DOHH2 (cell line): ENCODE measurements at regions not wholly inside any gene's neighbourhood (a gene's known extent, or its start where the extent isn't known, plus 50 kb on each side); places are given as distances from the start of the nearest gene placed in this dataset.

ENCODE experiments used
- H3F3A ChIP-seq: fragments of 200-600 bp; sonication (generic), shearing (Covaris generic); 2 replicates; pipeline ENCODE4 v1.6.0; 2016; ENCODE audit warnings: antibody characterized with exemption, mild to moderate bottlenecking; ENCODE audit not compliant: control insufficient read depth, insufficient read depth
- H3K27ac ChIP-seq: fragments of 200-600 bp; sonication (generic); 2 replicates; pipeline ENCODE4 v1.5.1; 2014; ENCODE audit warnings: low read depth, mild to moderate bottlenecking, low read length, moderate library complexity
- H3K27me3 ChIP-seq: fragments of 200-600 bp; sonication (generic); 2 replicates; pipeline ENCODE4 v1.6.1; 2014; ENCODE audit warnings: mild to moderate bottlenecking, low read length, mixed read lengths; ENCODE audit not compliant: control insufficient read depth
- H3K36me3 ChIP-seq: fragments of 200-600 bp; sonication (generic); 2 replicates; pipeline ENCODE4 v1.6.1; 2014; ENCODE audit warnings: mild to moderate bottlenecking, low read length, moderate library complexity, mixed read lengths; ENCODE audit not compliant: control insufficient read depth
- H3K4me1 ChIP-seq: fragments of 200-600 bp; sonication (generic); 2 replicates; pipeline ENCODE4 v1.6.1; 2014; ENCODE audit warnings: mild to moderate bottlenecking, low read length, mixed read lengths; ENCODE audit not compliant: control insufficient read depth
- H3K4me2 ChIP-seq: fragments of 200-600 bp; sonication (generic); 2 replicates; pipeline ENCODE4 v1.6.0; 2014; ENCODE audit warnings: mild to moderate bottlenecking, low read length, moderate library complexity
- H3K4me3 ChIP-seq: fragments of 200-600 bp; sonication (generic); 2 replicates; pipeline ENCODE4 v1.5.1; 2014; ENCODE audit warnings: mild to moderate bottlenecking, low read length, mixed read lengths
- H3K79me2 ChIP-seq: fragments of 200-600 bp; sonication (generic); 2 replicates; pipeline ENCODE4 v1.6.1; 2014; ENCODE audit warnings: mild to moderate bottlenecking, low read length, mixed read lengths; ENCODE audit not compliant: control insufficient read depth
- H3K9me2 ChIP-seq: fragments of 200-600 bp; sonication (generic); replicated peaks from 2 replicates; pipeline ENCODE4 v1.6.1; 2014; ENCODE audit warnings: mild to moderate bottlenecking, low read length, mixed read lengths; ENCODE audit not compliant: control insufficient read depth
- H3K9me3 ChIP-seq: fragments of 200-600 bp; sonication (generic); 2 replicates; pipeline ENCODE4 v1.6.1; 2014; ENCODE audit warnings: antibody characterized with exemption, low read length, mixed read lengths; ENCODE audit not compliant: control insufficient read depth, insufficient read depth
- H4K20me1 ChIP-seq: fragments of 200-600 bp; sonication (generic); 2 replicates; pipeline ENCODE4 v1.6.0; 2014; ENCODE audit warnings: low read depth, mild to moderate bottlenecking, antibody characterized with exemption, low read length, moderate library complexity; ENCODE audit not compliant: control insufficient read depth, insufficient read depth
- EZH2phosphoT487 ChIP-seq: fragments of 200-600 bp; sonication (generic); IDR thresholded peaks from 2 replicates; pipeline ENCODE4 v1.6.1; 2017; ENCODE audit warnings: borderline replicate concordance, mild to moderate bottlenecking, antibody characterized with exemption, low read length, moderate library complexity, mixed read lengths
- TF ChIP-seq, protein P1 (sequence below): fragments of 200-600 bp; sonication (generic); IDR thresholded peaks from one replicate; pipeline ENCODE4 v1.5.1; 2014; ENCODE audit warnings: antibody characterized with exemption, mild to moderate bottlenecking, low read depth, low read length; ENCODE audit not compliant: poor library complexity, severe bottlenecking

DNA sequence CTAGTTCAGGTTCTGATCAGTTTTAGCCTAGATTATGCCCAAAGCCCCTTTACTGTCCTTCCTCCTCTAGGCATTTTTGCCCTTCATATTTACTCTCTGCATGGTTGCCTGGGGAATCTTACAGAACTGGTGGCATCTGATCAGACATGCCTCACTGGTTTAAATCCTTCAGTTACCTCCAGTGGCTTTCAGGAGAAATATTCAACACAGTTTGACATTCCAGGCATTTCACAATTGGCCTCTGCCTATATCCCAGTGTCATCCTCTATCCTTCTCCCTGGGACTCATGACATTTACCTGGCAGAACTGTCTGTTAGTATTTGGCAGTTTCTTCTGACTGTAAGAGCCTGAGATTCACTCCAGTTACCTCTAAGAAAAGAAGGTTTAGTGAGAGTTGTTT lies 152.9 kb upstream of the MEIS1 start:
- no peak overlapping the region for H3K27ac ChIP-seq
- H3K4me2 ChIP-seq: no peak overlapping the region
- no peaks in the 10 kb centered on the region for H3K27me3 ChIP-seq
- no peaks in the 10 kb centered on the region for H3K9me2 ChIP-seq
- H4K20me1 ChIP-seq: no peaks in the 10 kb centered on the region
- H3K4me3 ChIP-seq: no peak overlapping the region
- no peaks in the 10 kb centered on the region for H3K4me1 ChIP-seq
- TF ChIP-seq, protein P1, sequence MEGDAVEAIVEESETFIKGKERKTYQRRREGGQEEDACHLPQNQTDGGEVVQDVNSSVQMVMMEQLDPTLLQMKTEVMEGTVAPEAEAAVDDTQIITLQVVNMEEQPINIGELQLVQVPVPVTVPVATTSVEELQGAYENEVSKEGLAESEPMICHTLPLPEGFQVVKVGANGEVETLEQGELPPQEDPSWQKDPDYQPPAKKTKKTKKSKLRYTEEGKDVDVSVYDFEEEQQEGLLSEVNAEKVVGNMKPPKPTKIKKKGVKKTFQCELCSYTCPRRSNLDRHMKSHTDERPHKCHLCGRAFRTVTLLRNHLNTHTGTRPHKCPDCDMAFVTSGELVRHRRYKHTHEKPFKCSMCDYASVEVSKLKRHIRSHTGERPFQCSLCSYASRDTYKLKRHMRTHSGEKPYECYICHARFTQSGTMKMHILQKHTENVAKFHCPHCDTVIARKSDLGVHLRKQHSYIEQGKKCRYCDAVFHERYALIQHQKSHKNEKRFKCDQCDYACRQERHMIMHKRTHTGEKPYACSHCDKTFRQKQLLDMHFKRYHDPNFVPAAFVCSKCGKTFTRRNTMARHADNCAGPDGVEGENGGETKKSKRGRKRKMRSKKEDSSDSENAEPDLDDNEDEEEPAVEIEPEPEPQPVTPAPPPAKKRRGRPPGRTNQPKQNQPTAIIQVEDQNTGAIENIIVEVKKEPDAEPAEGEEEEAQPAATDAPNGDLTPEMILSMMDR: no peak
- no peak for TF ChIP-seq EZH2phosphoT487
- H3F3A ChIP-seq: no peaks in the 10 kb centered on the region
- H3K79me2 ChIP-seq: no peaks in the 10 kb centered on the region
- H3K36me3 ChIP-seq: no peaks in the 10 kb centered on the region
- H3K9me3 ChIP-seq: no peaks in the 10 kb centered on the region

DNA sequence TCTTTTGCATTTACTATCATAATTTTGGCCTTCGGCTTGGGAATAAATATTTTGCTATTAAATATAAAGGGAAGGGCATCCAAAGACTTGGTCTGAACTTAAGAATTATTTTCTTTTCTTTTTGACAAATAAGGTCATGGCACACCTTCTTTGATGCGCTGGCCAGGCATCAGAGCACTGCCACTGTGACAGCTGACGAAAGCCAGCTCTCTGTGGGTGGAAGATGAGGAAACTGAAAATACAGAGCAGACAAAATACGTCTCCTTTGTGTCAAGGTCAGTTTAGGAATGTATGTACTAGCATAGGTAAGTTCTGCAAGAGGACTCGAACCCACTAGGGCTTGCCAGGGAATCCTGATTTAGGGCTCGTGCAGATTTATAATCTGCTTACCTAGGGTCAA lies 155.9 kb upstream of the MEIS1 start:
- no peak overlapping the region for H3K4me2 ChIP-seq
- H3K9me2 ChIP-seq: no peaks in the 10 kb centered on the region
- TF ChIP-seq EZH2phosphoT487: no peak
- TF ChIP-seq, protein P1: no peak

DNA sequence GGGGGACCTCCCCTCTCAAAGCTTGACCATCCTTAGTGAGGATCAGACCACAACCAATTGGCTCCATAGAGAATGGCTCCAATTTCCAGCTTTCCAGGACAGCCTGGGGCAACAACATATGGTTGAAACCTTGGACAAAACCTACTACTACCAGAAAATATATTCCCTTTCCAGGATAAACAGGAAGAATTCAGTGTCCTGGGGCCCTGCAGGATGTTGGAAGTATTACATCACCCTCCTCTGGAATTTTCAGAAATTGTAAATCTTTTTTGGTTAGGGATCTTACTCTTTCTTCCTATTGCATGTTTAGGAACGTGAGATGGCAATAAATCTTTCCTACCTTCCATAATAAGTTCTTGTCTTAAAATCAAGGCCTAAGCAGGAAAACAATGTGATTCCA lies 158.9 kb upstream of the MEIS1 start:
- Histone ChIP-seq H4K20me1 (no peaks in the 10 kb centered on the region), H3K79me2 (no peaks in the 10 kb centered on the region), H3K4me2 (no peak overlapping the region), H3K4me1 (no peaks in the 10 kb centered on the region), H3F3A (no peaks in the 10 kb centered on the region), H3K27ac (no peak overlapping the region), H3K27me3 (no peaks in the 10 kb centered on the region), H3K4me3 (no peak overlapping the region), H3K9me3 (no peaks in the 10 kb centered on the region), H3K36me3 (no peaks in the 10 kb centered on the region), H3K9me2 (no peaks in the 10 kb centered on the region)
- TF ChIP-seq, protein P1: no peak
- no peak for TF ChIP-seq EZH2phosphoT487

More for the DNA sequence above, 155.9 kb upstream of the MEIS1 start:
- Histone ChIP-seq H3K79me2 (no peaks in the 10 kb centered on the region), H3F3A (no peaks in the 10 kb centered on the region), H3K27ac (no peak overlapping the region), H3K9me3 (no peaks in the 10 kb centered on the region), H4K20me1 (no peaks in the 10 kb centered on the region), H3K4me1 (no peaks in the 10 kb centered on the region), H3K4me3 (no peak overlapping the region), H3K27me3 (no peaks in the 10 kb centered on the region), H3K36me3 (no peaks in the 10 kb centered on the region)
